ENCODE measurements at regions not wholly inside any gene's neighbourhood (a gene's known extent, or its start where the extent isn't known, plus 50 kb on each side); places are given as distances from the start of the nearest gene placed in this dataset.

DNA sequence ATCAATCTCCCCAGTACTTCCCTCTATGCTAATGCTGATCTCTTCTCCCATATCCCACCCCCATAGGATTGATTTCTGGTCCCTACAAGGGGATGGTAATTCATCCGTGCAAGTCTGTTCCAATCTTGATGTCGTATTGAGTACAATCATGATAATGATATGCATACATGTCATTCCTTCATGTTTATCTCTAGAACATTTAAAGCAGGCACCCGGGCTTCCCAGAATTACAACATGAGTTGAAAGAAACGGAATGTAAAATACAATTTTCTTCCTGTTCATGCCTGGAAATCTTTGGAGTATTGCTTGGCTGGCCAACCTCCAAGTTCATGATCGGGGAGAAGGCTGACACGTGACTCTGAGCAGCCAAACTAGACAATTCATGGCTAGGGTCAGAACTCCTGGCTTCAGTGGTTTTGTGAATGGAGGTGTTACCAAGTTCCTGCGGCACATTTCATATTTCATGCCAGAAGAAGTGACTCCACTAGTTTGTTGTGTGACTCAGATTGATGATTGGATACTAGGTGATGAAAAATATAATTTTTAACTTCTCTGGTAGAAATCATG lies 66.6 kb downstream of the C9orf152 start:
- ChIA-PET POLR2A (no interaction called here), CTCF (interaction anchor here (0.8 to 13.7 kb wide), 4 partner anchors 14 to 238 kb away, joined by 3 to 207 read pairs (median 3); no protein-coding TSS in a partner anchor)
- WGBS (ENCODE audit: missing lambda C conversion rate), result 22% methylated on average over 7 of the region's 7 CpGs
- H3K4me1 ChIP-seq, result peaks cover 35% of the 10 kb centered on the region
- FAIRE-seq (no peak), DNase-seq (ENCODE audit: low read depth in 1 of 2, low spot score in 1 of 2) (peak; percentile 41 to 44), ATAC-seq (peak; percentile 70 to 72; a peak in 5 of 6 replicates)
- no peak overlapping the region for H3K4me3 ChIP-seq
- H3K4me2 ChIP-seq, result peak overlapping the region; percentile 65
- H3K27ac ChIP-seq, result peak overlapping the region; percentile 58 to 71
- no peak for TF ChIP-seq ZSCAN20 (CRISPR knock-in tag; IDR thresholded peaks at IDR 0.05)
- TF ChIP-seq NFE2L2 (conservative IDR thresholded peaks at IDR 0.05; ENCODE audit: low read length), result no peak
- TF ChIP-seq FOSL2 (IDR thresholded peaks at IDR 0.05), result peak; percentile 34; the same call in 1 of the 2 replicates
- TF ChIP-seq FOSL2 (CRISPR knock-in tag; IDR thresholded peaks at IDR 0.05), result peak; percentile 77
- no peak for TF ChIP-seq BHLHE40 (IDR thresholded peaks at IDR 0.05; ENCODE audit: low read depth, low read length)
- TF ChIP-seq, protein P1, sequence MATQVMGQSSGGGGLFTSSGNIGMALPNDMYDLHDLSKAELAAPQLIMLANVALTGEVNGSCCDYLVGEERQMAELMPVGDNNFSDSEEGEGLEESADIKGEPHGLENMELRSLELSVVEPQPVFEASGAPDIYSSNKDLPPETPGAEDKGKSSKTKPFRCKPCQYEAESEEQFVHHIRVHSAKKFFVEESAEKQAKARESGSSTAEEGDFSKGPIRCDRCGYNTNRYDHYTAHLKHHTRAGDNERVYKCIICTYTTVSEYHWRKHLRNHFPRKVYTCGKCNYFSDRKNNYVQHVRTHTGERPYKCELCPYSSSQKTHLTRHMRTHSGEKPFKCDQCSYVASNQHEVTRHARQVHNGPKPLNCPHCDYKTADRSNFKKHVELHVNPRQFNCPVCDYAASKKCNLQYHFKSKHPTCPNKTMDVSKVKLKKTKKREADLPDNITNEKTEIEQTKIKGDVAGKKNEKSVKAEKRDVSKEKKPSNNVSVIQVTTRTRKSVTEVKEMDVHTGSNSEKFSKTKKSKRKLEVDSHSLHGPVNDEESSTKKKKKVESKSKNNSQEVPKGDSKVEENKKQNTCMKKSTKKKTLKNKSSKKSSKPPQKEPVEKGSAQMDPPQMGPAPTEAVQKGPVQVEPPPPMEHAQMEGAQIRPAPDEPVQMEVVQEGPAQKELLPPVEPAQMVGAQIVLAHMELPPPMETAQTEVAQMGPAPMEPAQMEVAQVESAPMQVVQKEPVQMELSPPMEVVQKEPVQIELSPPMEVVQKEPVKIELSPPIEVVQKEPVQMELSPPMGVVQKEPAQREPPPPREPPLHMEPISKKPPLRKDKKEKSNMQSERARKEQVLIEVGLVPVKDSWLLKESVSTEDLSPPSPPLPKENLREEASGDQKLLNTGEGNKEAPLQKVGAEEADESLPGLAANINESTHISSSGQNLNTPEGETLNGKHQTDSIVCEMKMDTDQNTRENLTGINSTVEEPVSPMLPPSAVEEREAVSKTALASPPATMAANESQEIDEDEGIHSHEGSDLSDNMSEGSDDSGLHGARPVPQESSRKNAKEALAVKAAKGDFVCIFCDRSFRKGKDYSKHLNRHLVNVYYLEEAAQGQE (IDR thresholded peaks at IDR 0.05), result no peak
- TF ChIP-seq EHMT2 (IDR thresholded peaks at IDR 0.05; ENCODE audit: low read depth), result no peak
- TF ChIP-seq JUNB (IDR thresholded peaks at IDR 0.05), result peak; percentile 73
- TF ChIP-seq ESRRA (IDR thresholded peaks at IDR 0.05; ENCODE audit: borderline replicate concordance, low read length), result no peak
- no peak for TF ChIP-seq USF2 (IDR thresholded peaks at IDR 0.05)
- TF ChIP-seq HEYL (CRISPR knock-in tag; IDR thresholded peaks at IDR 0.05), result no peak
- peak; percentile 40; the same call in 1 of the 2 replicates for TF ChIP-seq GATA3 (IDR thresholded peaks at IDR 0.05; ENCODE audit: borderline replicate concordance)
- no peak for TF ChIP-seq ZFP36 (IDR thresholded peaks at IDR 0.05; ENCODE audit: borderline replicate concordance, partially characterized antibody)
- TF ChIP-seq JUN (IDR thresholded peaks at IDR 0.05), result peak in 1 of 2 experiments; percentile 27; a peak in 1 of 5 replicates
- no peaks in the 10 kb centered on the region for H3K9me3 ChIP-seq

- ATAC-seq (no peak), FAIRE-seq (no peak), DNase-seq (ENCODE audit: low read depth in 1 of 2, low spot score in 1 of 2) (no peak)
- ChIA-PET CTCF (interaction anchor here (0.7 to 13.7 kb wide), 11 partner anchors 9 to 250 kb away, joined by 3 to 207 read pairs (median 3); no protein-coding TSS in a partner anchor), POLR2A (no interaction called here)
- Histone ChIP-seq H3K4me2 (peak overlapping the region; percentile 65), H3K27ac (peak overlapping the region; percentile 58 to 71), H3K4me1 (peaks cover 35% of the 10 kb centered on the region), H3K4me3 (no peak overlapping the region), H3K9me3 (no peaks in the 10 kb centered on the region)
- WGBS (ENCODE audit: missing lambda C conversion rate), result 97% methylated on average over 3 of the region's 3 CpGs
- TF ChIP-seq POLR2AphosphoS2 (conservative IDR thresholded peaks at IDR 0.05; ENCODE audit: low read length) (no peak), FOSB (CRISPR knock-in tag; IDR thresholded peaks at IDR 0.05) (no peak), KDM5A (IDR thresholded peaks at IDR 0.05) (no peak)
Observed at GRCh38 chr9:110142253-110142652, 65.7 kb downstream of the C9orf152 start.

GRCh38 chr9:110142868-110143481 lies 65.0 kb downstream of the C9orf152 start:
- POLR2A ChIA-PET, result no interaction called here
- Histone ChIP-seq H3K27ac (peak overlapping the region; percentile 58 to 71; a peak in 4 of 6 replicates), H3K4me1 (peaks cover 35% of the 10 kb centered on the region), H3K4me2 (peak overlapping the region; percentile 65; the same call in 1 of the 3 replicates), H3K9me3 (no peaks in the 10 kb centered on the region), H3K4me3 (no peak overlapping the region)
- CTCF ChIA-PET, result interaction anchor here (0.6 to 13.7 kb wide), 12 partner anchors 10 to 572 kb away, joined by 3 to 207 read pairs (median 3); no protein-coding TSS in a partner anchor
- DNase-seq (ENCODE audit: low read depth in 1 of 2, low spot score in 1 of 2) (peak in 1 of 2 experiments; percentile 51), FAIRE-seq (no peak), ATAC-seq (peak in 1 of 2 experiments; percentile 73; a peak in 3 of 6 replicates)
- 97% methylated on average over 3 of the region's 3 CpGs for WGBS (ENCODE audit: missing lambda C conversion rate)
- TF ChIP-seq BHLHE40 (IDR thresholded peaks at IDR 0.05; ENCODE audit: low read depth, low read length), result no peak
- no peak for TF ChIP-seq ZNF302 (CRISPR knock-in tag; IDR thresholded peaks at IDR 0.05)
- TF ChIP-seq SMC3 (IDR thresholded peaks at IDR 0.05), result peak; percentile 33; the same call in 1 of the 3 replicates
- TF ChIP-seq PHF8 (IDR thresholded peaks at IDR 0.05; ENCODE audit: borderline replicate concordance, low read depth), result no peak
- TF ChIP-seq NFE2L2 (conservative IDR thresholded peaks at IDR 0.05; ENCODE audit: low read length), result no peak
- TF ChIP-seq ZSCAN20 (CRISPR knock-in tag; IDR thresholded peaks at IDR 0.05), result no peak
- no peak for TF ChIP-seq SREBF2 (IDR thresholded peaks at IDR 0.05)
- TF ChIP-seq, protein P2, sequence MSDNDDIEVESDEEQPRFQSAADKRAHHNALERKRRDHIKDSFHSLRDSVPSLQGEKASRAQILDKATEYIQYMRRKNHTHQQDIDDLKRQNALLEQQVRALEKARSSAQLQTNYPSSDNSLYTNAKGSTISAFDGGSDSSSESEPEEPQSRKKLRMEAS (IDR thresholded peaks at IDR 0.05), result no peak
- no peak for TF ChIP-seq TFCP2L1 (CRISPR knock-in tag; IDR thresholded peaks at IDR 0.05)
- TF ChIP-seq EP300 (IDR thresholded peaks at IDR 0.05), result no peak
- no peak for TF ChIP-seq POLR2A (IDR thresholded peaks at IDR 0.05; ENCODE audit: low read length)
- TF ChIP-seq HES2 (IDR thresholded peaks at IDR 0.05), result no peak

All from A549 (cell line).